GM19240 (cell line): ENCODE measurements at regions not wholly inside any gene's neighbourhood (a gene's known extent, or its start where the extent isn't known, plus 50 kb on each side); places are given as distances from the start of the nearest gene placed in this dataset.
"Not testable (repeated sequence)": the region's sequence is repeated elsewhere in the genome, so short reads cannot be mapped to it uniquely, and the experiment has no call there.

Source experiments
- DNase-seq: peaks from one replicate; pipeline ENCODE4 v3.0.0; 2011; ENCODE audit warnings: low spot score; ENCODE audit not compliant: insufficient read length

DNA sequence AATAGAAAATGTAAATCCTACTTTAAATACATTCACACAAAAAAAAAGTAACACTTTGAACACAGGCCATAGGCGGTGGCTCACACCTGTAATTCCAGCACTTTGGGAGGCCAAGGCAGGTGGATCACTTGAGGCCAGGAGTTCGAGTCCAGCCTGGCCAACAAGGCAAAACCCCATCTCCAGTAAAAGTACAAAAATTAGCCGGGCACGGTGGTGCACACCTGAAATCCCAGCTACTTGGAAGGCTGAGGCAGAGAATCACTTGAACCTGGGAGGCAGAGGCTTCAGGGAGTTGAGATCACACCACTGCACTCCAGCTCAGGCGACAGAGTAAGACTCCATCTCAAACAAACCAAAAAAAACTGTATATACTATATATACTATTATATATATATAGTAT lies 303.6 kb downstream of the BCL11A start:
- DNase-seq: no peak

DNA sequence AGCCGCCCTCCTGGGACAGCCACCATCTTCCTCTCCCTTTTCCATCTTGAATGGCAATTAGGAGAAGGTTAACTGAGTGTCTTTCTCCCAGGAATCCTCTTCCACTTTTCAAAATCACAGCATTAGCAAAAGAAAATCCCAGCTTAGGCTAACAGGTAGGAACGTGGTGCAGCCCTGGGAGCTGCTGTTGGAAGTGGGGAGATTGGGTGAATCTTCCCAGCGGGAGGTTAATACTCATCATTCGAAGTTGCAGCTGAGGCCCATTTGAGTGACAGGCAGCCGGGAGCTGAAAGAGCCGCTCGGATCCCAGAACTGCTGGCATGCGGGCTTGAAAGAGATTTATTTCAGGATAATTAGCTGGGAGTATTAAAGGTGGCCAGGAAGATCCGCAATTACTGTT lies 306.0 kb downstream of the BCL11A start:
- DNase-seq: no peak

DNA sequence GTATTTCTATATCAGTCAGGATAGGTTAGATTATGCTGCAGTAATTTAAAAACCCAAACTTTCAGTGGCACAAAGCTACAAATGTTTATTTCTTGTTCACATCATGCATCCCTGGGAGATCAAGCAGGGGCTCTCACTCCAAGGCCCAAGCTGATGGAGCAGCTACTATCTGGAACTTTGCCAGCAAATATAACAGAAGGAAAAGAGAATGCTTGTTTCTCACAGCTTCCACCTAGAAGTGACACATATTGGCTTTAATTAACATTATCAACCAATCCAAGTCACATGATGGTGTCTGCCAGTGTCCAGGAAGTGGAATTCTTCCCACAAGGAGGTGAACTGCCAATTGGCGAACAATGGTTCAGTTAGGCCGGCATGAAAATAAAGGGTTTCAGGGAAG lies 306.9 kb downstream of the BCL11A start:
- DNase-seq: no peak

DNA sequence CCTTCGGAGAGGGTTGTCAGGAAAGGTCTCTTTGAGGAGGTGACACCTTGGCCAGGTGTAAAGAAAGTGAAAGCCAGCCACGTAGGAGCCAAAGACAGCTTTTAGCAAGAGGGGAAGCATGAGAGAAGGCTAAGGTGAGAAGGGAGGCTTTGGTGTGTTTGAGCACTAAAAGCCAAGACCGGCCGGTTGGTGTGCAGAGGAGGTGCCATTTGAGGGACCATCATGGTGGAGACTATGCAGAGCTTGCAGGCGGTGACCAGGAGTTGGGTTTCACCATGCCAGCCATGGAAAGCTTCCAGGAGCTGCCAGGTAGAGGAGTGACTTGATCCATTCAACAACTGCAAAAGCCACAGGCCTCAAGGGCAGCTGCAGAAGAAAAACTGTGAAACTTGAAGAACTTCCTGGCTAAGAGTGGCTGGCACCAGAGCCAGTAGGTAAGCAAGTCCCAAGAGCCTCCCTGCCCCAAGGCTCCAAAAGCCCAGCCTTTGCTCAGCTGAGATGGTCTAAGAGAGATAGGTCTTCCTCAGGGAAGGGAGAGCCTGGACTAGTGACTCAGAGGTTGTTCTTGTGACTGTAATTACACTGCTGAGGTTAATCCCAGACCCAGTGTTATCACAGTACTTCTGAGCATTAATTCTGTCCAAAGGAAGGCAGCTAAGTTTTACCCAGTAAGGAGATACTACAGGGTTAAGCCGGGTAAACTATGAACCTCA lies 319.0 kb downstream of the BCL11A start:
- no peak for DNase-seq

DNA sequence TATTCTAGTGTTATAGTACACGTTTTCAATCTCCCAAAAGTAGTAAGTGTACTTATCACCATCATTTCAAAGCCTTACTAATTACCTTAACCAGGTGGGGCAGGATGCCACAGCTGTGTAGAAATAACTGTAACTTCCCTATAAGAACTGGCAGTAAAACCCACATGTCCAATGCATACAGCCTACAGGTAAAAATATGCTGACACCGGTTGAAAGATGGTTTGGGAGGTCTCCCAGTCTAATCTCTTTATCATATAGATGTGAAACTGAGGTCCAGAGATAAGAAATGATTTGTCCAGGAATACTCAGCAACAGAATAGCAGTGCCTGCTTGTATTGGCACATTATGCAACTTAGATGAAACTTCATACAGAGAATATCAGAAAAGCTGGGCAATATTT lies 322.9 kb downstream of the BCL11A start:
- no peak for DNase-seq

DNA sequence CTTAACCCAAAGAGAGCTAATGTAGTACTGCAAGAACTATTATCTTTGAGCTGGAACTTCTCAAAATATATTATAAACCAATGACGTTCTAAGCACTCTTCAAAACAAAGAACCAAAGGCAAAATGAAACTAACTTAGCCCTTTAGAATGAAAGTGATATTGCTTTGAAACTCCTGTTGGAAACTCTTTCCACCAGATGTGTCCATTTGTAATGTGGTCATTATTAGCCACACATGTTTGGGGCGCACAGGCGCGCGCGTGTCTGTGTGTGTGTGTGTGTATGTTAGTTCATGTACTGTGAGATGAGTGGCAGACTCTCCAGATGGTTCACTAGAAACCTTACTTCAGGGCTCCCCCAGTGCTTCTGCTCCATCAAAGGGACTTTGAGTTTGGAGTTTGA lies 323.4 kb downstream of the BCL11A start:
- DNase-seq: no peak

DNA sequence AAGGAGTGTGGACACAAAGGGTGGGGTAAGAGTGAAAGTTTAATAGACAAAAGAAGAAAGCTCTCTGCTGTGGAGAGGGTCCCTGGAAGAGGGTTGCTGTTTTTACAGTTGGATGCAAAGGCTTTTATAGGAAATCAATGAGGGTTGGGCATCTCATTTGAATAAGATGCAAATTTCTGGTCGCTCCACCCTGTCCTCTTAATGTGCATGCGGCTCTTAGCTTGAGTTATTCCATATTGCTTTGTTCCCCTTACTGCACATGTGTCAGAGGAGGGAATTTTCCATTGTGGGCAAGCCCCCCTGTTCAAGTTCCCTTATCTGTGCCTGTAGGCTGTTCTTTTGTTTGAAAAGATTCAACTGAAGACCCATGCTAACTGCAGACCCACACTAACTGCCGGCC lies 326.5 kb downstream of the BCL11A start:
- no peak for DNase-seq

DNA sequence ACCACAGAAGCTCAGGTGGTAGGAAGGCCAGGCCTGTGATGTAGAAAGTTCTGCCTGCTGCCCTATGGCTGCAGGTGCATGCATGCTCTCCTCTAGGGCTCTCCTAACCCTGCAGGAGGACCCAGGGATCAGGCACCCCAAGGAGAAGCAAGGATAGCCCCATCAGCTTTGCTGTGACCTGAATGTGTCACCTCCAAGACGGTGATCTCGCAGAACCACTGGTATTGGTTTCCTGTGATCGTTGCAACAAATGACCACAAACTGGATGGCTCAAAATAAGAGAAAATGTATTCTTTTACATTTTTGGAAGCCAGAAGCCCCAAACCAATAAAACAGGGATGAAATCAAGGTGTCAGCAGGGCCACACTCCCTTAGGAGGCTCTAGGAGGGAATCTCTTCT lies 327.3 kb downstream of the BCL11A start:
- no peak for DNase-seq

DNA sequence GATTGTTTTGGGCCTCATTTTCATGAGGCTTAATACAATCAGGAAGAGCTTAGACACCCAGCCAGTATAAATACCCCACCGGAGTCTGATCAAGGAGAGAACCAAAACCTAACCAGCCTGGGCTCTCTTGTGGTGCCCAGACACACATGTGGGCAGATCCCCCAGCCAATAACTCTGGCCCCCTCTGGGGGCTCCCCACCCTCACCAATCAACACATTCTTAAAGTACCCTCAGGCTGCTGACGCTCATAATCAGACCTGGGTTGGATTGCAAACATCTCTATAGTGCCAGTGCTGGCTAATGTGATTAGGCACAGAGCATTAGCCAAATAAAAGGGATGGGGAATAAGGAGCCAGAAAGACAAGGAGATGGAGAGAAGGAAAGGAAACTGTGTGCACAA lies 329.6 kb downstream of the BCL11A start:
- DNase-seq: no peak

DNA sequence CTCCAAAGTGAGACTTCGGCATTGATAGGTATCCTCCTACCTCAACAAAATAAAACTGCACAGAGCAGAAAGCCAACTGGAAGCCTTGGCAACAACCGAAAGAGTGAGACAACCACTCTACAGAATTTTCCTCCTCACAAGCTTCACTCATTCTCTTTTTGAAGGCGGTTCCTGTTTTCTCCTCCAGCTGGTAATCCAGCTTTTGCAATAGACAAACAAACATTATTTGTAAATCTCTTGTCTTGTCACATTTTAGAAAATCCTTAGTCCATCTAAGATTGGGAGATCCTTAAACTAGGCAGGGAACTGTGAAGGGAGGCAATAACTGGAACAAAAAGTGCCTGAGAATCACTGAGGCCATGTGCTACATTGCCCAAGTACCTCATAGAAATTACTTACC lies 332.4 kb downstream of the BCL11A start:
- DNase-seq: no peak

DNA sequence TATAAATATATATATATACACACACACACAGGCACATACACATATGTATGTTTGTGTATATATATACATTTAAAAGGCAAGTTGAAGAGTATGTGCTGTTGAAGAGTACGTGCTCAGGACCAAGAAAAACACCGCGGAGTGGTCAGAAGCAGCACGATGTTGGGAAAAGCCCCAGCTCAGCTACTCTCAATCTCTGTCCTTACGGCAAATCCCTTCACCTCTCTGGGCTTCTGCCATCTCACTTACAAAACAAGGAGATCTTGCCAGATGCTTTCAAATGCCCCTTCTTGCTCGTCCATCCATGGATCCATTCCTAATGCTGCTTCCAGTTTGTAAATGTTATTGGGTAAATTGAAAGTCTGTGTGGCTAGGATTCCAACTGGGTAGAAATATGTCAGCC lies 333.9 kb downstream of the BCL11A start:
- DNase-seq: no peak

DNA sequence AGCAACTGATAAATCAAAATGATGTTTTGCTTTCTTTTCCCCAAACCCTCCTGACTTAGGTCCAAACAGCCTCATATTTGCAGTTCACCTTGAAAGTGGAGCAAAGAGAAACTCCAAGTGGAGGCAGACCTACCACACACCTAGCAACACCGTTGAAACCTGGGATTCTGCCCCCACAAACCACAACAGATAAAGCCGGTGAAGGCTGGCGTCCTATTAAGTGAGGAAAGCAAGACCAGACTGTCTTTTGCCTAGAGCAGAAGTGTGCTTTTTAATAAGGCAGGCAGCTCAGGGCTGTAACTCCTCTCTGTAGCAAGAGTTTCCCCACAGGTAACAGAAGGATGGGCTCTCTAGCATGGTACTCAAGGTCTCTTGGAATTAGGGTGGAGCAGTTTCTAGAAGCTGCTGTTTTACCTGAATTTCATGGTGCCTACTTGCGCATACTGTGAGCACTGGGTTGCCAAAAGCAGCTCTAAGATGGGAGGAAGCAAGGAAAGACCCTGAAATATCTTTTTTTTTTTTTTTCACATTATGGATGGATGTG lies 336.9 kb downstream of the BCL11A start:
- no peak for DNase-seq

DNA sequence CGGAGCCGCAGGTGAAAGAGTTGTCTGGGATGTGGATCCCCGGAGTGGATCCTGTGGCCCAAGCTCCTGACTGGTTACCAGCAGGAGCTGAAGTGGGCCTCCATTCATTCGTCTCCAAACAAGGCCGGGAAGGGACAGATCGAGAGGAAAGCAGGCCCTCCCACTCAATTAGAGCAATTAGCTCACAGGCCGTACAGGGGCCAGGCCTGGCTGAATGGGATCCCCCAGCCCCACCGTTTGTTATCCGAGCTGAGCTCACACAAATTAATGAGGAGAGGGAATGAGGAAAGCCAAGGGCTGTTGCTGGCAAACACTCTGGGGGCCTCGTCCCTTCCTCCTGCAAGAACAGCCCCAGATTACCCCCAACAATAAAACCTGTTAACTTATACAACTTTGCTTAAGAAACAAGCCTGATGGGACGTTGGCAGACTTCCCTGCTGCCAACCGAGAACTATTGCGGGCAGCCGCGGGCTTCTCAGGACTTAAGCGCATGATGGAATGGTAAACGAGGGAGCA lies 338.0 kb downstream of the BCL11A start:
- no peak for DNase-seq

DNA sequence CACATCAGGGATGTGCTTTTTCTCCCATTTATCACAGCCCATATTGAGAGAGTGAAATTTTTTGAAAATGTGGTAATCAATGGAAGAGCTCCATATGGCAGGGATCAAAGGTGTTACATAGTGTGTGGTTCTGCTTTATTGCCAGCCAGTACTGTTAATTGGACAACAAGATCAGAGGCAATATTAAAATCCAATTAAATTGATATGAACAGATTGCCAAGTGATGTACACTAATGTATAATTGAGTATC lies 338.9 kb downstream of the BCL11A start:
- no peak for DNase-seq

DNA sequence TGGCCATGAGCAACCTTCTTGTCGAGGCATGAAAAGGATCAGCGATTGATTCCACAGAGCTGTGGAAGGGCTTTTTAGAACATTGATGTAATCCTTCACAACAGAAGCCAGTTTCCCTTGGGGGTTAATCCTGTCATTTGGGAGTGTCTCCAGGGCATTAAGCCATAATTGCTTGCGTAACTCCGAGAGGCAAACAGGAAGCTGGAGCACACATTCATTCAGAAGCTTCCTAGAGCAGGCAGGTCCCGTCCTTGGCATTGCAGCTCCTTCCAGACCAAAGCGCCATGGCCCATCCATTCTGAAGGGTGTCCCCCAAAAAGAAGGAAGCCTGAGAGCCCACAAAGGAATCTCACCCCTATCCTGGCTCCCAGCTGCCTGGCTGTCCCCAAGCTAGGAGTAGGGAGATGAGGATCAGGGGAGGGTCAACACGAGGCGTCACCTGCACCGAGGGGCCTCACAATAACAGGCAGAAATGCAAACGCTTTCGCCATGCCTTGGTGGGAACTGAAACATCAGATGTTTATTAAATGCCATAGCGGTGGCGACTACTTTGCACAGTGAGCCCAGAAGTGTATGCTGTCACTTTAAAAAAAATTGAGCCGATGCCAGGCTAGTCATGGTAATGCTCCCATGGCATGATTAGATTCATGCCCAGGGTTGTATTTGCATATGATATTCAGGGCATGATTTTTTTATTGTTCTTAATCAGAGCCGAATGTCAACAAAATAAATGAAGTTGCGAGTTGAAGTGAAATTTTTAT lies 339.4 kb downstream of the BCL11A start:
- DNase-seq: no peak

DNA sequence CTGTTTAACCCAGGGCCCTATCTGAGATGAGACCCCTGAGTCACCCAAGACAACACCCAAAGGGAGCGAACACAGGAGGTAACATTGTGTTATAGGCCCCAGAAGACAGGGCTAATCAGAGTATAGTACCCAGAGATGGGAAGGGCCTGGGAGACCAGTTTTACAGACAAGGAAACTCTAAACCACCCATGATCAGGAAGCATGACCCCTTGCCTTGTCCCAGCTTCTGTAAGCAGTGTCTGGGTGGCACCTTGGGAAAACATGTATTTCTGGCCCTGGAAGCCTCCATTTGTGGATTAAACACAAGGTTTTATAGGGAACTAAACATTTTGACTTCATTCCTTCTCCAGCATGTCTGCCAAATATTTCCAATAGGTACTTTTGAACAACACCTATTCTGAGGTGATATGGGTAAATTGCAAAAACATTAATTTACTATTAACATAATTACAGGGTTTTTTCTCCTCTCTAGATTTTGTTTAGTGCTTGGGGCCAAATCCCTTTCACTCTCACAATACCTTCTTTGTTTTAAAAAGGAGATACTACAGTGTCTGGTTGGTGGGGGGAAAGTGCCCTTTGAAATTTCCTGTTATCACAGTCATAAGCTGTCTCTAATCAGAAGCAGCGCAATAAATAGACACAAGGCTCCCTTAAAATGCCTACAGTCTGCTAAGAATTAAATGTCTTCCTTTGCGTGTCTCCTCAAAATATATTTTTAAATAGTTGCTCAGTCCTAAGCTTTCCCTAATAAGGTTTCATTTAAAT lies 341.1 kb downstream of the BCL11A start:
- no peak for DNase-seq

DNA sequence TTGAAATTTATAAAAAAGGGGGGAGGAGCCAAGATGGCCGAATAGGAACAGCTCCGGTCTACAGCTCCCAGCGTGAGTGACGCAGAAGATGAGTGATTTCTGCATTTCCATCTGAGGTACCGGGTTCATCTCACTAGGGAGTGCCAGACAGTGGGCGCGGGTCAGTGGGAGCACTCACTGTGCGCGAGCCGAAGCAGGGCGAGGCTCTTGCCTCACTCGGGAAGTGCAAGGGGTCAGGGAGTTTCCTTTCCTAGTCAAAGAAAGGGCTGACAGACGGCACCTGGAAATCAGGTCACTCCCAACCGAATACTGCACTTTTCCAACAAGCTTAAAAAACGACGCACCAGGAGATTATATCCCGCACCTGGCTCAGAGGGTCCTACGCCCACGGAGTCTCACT lies 364.4 kb downstream of the BCL11A start:
- DNase-seq: not testable (repeated sequence)

DNA sequence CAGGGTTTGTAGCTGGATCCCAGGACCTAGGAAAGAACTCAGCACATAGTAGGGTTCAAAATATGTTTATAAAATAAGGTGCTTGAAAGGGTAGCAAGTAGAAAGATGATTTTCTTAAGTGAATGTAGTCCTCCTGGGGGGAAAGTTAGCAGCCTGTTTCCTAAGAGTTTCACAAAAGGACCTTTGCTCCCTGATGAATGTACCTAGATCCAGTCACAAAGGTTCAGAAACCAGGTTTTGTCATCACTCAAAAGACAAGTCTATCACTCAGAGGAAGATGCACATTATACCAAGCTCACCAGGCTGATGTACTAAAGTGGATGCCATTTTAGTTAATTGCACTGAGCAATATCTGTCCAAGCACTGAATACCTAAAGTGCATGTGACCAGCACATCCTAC lies 378.2 kb downstream of the BCL11A start:
- DNase-seq: no peak

DNA sequence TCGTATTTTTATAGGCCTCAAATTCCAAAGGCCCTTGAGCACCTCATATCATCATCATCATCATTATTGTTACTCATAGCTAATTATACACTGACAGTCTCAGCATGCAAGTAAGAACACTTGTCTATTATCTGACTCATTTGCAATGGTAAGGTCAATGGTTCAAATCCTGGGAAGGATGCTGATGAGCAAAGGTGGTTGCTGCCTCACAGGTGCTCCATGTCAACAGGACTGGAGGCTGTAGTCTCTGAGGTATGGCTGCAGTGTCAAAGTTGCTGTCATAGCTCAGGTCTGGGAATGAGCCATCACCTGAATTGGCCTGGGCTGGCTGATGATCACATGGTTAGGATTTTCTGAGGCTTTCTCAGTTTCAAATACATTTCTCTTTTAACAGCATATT lies 379.3 kb downstream of the BCL11A start:
- no peak for DNase-seq

DNA sequence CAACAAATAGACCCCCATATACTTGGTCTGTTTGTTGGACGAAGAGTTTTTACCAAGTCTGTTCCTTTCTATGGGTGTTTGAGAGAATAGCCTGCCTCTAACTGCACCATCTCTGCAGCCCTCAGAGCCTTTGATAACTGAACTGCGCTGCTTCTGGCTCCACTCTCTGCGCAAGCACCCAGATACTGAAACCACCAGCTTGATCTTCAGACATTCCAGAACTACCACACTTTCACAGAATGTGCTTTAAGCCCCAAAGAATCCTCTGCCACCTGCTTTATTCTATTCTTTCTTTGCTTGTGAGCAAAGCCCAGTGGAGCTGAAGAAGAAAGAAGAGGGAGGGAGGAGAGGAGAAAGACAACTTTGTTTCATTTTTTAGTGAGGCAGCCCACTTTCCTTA lies 380.7 kb downstream of the BCL11A start:
- no peak for DNase-seq

DNA sequence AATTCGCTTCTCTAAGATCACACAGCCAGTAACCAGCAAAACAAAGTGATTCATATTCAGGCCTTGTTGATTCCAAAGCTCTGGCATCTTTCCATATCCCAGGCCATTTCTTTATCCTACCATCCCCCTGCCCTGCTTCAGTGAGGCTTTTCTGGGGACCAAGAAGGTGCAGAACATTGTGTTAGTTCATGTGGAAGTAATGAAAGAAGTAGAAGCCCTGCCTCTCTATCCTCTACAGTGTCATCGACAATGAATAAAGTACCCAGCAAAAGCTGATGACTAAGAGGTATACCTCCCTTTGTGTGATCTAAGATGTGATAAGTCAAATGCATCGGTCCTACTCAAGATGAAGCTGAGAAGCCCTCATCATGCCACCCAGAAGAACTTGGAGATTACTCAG lies 383.2 kb downstream of the BCL11A start:
- no peak for DNase-seq

DNA sequence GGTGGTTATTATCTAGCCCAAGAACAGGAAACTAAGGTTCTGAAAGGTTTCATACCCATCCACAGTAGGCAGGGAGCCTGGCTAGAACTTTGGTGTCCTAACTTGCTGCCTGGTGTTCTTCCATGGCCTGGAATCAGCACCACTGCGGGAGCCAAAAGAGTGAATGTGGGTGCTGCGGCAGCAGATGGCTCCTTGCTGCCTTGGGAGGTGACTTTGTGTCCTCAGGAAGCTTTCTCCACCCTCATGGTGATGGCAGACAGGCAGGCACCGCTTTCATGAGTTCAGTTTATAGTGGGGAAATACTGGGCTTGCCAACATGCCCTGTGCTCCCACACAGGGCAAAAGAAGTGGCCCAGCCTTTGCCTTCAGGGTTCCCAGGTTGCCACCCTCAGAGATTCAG lies 385.2 kb downstream of the BCL11A start:
- no peak for DNase-seq
